Stomach (tissue), 8 donors: ENCODE measurements at regions not wholly inside any gene's neighbourhood (a gene's known extent, or its start where the extent isn't known, plus 50 kb on each side); places are given as distances from the start of the nearest gene placed in this dataset.

Experiments
- DNase-seq, 2 donors: peaks; one replicate each; pipeline versions ENCODE4 v3.0.0 to v3.0.0-alpha.2; 2013 to 2019
- H3K27ac ChIP-seq, 5 donors: fragments of 200-600 bp in 4 of 5; sonication (generic) in 4 of 5; one replicate each; pipeline ENCODE4 v1.5.1; 2013 to 2019; ENCODE audit warnings: mild to moderate bottlenecking in 1 of 5, moderate library complexity in 1 of 5
- H3K27me3 ChIP-seq, 3 donors: fragments of 200-600 bp; sonication (generic); one replicate each; pipeline ENCODE4 v1.5.1; 2017 to 2019; ENCODE audit warnings: mixed run types in 1 of 3
- H3K36me3 ChIP-seq, 4 donors: fragments of 200-600 bp; sonication (generic); 1 replicate in 3 of 4; 2 replicates in 1 of 4; pipeline ENCODE4 v1.5.1; 2016 to 2019
- H3K4me1 ChIP-seq, 4 donors: fragments of 200-600 bp; sonication (generic); one replicate each; pipeline ENCODE4 v1.5.1; 2016 to 2019
- H3K4me3 ChIP-seq, 4 donors: fragments of 200-600 bp; sonication (generic) in 3 of 4; one replicate each; pipeline ENCODE4 v1.5.1; 2016 to 2019; ENCODE audit warnings: mild to moderate bottlenecking in 1 of 4
- H3K9me3 ChIP-seq, 4 donors: fragments of 200-600 bp; sonication (generic); one replicate each; pipeline ENCODE4 v1.5.1; 2016 to 2019
- CTCF ChIP-seq, 7 experiments: fragments of 450-650 bp in 4 of 7; fragments of 200-600 bp in 3 of 7; sonication (generic) in 3 of 7; IDR thresholded peaks; one replicate each; pipeline ENCODE4 v1.5.1; 2016 to 2019; ENCODE audit warnings: antibody characterized with exemption in 7 of 7, control low read depth in 2 of 7, mild to moderate bottlenecking in 1 of 7
- EP300 ChIP-seq: sonication (generic); formaldehyde crosslinking; IDR thresholded peaks from one replicate; pipeline ENCODE4 v1.6.1; 2017; ENCODE audit warnings: antibody characterized with exemption
- POLR2A ChIP-seq, 4 donors: fragments of 450-650 bp; IDR thresholded peaks; one replicate each; pipeline ENCODE4 v1.6.1; 2016; ENCODE audit warnings: antibody characterized with exemption in 4 of 4, control low read depth in 2 of 4, mild to moderate bottlenecking in 1 of 4, moderate library complexity in 1 of 4
- POLR2AphosphoS5 ChIP-seq, 3 donors: sonication (generic); formaldehyde crosslinking; IDR thresholded peaks; one replicate each; pipeline ENCODE4 v1.6.1; 2016; ENCODE audit warnings: antibody characterized with exemption in 3 of 3
- WGBS, 5 donors: extraction: QIAGEN DNeasy Blood & Tissue Kit in 3 of 5; methylation state at CpG; one replicate each; pipeline versions ENCODE4 v1.1.5 to v1.1.7; 2013 to 2018; 5-methylcytosine and 5-hydroxymethylcytosine counted together
- intact Hi-C: fragments of 100-400 bp; cut with DNase I; formaldehyde crosslinking; loops from one replicate; pipeline ENCODE4 v1.15.1; 2023; ENCODE audit warnings: low total_unique reads
- donor health status: healthy with polysubstance abuse.
- donor health status: Bipolar disorder and iron deficiency.
- donor health status: healthy.

DNA sequence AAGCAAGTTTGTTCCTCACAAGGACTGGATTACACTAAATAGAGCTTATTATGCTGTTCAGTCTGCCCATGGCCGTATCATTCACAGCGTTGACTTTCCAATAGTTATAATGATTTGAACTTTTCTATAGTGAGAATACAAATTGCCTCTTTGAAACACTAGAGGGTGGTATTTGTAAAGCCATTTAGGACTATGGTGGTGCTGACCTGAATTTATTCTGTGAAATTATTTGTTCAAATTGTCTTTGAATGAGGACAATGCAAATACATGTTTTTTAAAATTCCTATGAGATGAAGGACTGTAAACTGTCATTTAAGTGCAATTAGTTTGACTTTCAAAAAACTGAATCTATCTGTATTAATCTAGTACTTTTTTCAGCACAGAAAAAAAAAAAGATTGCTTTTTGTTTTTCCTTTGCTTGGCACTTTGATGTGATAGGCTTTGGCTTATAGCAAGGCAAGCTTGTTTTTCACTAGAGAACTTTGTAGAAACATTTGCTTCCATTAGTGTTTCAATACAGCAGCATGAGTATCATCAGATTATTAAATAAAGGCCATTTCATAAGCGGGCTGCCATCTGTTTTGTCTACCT lies 122.7 kb upstream of the TMEM229A start:
- 35 to 41% (median 37%) methylated on average over 3 of the region's 3 CpGs for WGBS, 5 donors
- H3K27me3 ChIP-seq: no peaks in the 10 kb centered on the region
- no peaks in the 10 kb centered on the region for H3K4me1 ChIP-seq
- peak in 1 of 2 donors; percentile 42 for DNase-seq
- intact Hi-C loops: no loop called here
- H3K27ac ChIP-seq: no peak overlapping the region
- H3K9me3 ChIP-seq: no peaks in the 10 kb centered on the region
- TF ChIP-seq POLR2A (IDR thresholded peaks at IDR 0.05) (no peak), CTCF (IDR thresholded peaks at IDR 0.05) (peak in 4 of 7 experiments; percentile 24 to 38 (median 28))
- no peaks in the 10 kb centered on the region for H3K36me3 ChIP-seq
- no peak overlapping the region for H3K4me3 ChIP-seq

DNA sequence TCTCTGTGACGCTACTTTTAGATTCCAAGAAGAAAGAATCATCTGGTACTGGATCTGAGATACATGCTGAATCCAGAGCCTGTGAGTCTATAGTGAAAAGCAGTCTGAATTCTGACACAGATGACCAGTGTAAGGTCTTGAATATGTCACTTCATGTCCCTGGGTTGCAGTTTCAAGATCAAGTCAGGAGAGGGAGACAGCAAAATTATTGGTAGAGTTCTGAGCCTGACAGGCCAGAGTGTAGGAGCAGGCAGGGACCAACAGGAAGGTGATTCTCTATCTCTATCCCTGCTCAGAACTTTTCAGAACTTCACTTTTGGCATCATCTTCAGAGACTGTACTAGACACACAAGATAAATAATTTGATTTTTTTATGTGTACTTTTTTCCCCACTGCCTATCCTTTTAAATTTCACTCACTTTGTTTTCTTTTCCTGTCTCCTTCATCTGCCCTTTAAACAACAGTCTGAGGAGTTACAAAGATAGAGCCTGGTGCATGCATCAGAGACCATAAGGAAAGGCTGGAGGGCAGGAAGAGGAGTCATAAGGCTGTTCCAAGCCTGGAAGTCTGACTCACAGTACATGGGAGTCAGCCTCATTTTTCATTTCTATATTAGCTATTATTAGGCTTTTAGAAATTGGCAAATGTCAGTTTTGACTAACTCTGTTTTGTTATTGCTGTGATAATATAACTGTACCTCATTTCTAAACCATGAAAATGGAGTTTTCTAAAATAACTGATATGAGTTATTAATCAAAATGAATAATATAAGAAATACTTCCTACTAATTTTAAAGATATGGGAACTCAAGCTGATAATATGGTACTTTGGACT lies 120.2 kb upstream of the TMEM229A start:
- Histone ChIP-seq H3K9me3 (no peaks in the 10 kb centered on the region), H3K27me3 (no peaks in the 10 kb centered on the region), H3K4me3 (no peak overlapping the region), H3K4me1 (no peaks in the 10 kb centered on the region), H3K36me3 (no peaks in the 10 kb centered on the region), H3K27ac (no peak overlapping the region)
- TF ChIP-seq EP300 (no peak), CTCF (IDR thresholded peaks at IDR 0.05) (no peak), POLR2AphosphoS5 (IDR thresholded peaks at IDR 0.05) (no peak), POLR2A (IDR thresholded peaks at IDR 0.05) (no peak)
- 77 to 88% (median 83%) methylated on average over 1 of the region's 1 CpG for WGBS, 5 donors
- intact Hi-C loops: no loop called here
- DNase-seq: peak in 1 of 2 donors; percentile 39

DNA sequence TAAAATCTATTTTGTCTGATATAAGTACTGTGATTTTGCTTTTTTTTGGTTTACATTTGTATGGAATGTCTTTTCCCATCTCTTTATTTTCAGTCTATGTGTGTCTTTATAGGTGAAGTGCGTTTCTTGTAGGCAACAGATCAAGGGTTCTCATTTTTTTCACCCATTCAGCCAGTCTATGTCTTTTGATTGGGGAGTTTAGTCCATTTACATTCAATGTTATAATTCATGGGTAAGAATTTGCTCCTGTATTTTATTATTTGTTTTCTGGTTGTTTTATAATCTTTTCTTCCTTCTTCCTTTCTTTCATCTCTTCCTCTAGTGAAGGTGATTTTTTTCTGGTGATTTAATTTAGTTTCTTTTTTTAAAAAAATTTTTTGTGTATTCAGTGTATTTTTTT lies 104.8 kb upstream of the TMEM229A start:
- H3K27ac ChIP-seq: no peak overlapping the region
- TF ChIP-seq POLR2AphosphoS5 (IDR thresholded peaks at IDR 0.05): no peak
- no peak for TF ChIP-seq CTCF (IDR thresholded peaks at IDR 0.05)
- TF ChIP-seq EP300: no peak
- no peak for TF ChIP-seq POLR2A (IDR thresholded peaks at IDR 0.05)
- H3K36me3 ChIP-seq: no peaks in the 10 kb centered on the region
- H3K4me3 ChIP-seq: no peak overlapping the region
- intact Hi-C loops: no loop called here
- peaks cover 0 to 8% (median 2%) of the 10 kb centered on the region in 4 donors for H3K9me3 ChIP-seq
- no peaks in the 10 kb centered on the region for H3K4me1 ChIP-seq
- WGBS, 5 donors: 84 to 94% (median 85%) methylated on average over 1 of the region's 1 CpG
- no peak for DNase-seq
- H3K27me3 ChIP-seq: no peaks in the 10 kb centered on the region

GRCh38 chr7:124124201-124124600 lies 91.3 kb upstream of the TMEM229A start:
- Histone ChIP-seq H3K4me3 (no peak overlapping the region), H3K27ac (no peak overlapping the region), H3K9me3 (no peaks in the 10 kb centered on the region), H3K27me3 (no peaks in the 10 kb centered on the region), H3K4me1 (no peaks in the 10 kb centered on the region), H3K36me3 (no peaks in the 10 kb centered on the region)
- DNase-seq: peak in 1 of 2 donors; percentile 5
- WGBS, 5 donors: 76 to 87% (median 81%) methylated on average over 1 of the region's 1 CpG
- TF ChIP-seq CTCF (IDR thresholded peaks at IDR 0.05) (no peak), POLR2AphosphoS5 (IDR thresholded peaks at IDR 0.05) (no peak), POLR2A (IDR thresholded peaks at IDR 0.05) (no peak), EP300 (no peak)
- intact Hi-C loops: no loop called here
